ENCODE measurements at regions not wholly inside any gene's neighbourhood (a gene's known extent, or its start where the extent isn't known, plus 50 kb on each side); places are given as distances from the start of the nearest gene placed in this dataset.

DNA sequence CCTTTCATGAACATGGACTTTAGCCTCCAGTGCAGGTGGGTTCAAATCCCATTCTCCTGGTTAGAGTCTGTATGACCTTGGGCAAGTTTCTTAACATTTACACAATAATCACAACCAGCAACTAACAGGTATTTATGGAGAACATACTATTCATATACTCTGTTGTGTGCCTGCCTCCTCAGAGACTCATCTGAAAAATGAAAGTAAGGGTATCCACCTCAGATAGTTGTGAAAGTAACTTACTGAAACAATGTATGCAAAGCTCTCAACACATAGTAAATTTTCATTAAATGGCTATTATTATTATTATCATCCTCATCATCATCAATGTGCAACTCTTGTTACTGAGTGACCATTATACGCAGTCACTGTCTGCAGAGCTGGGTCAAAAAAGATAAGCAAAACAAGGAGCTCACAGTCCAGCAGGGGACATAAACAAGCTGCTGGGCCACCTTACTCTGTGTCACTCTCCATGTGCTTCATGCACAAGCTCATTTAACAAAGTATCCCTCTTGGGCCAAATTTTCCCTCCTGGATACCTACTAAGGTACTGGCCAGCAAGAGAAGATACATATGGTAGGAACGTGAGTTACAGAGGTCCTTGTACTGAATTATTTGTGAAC is 70.9 kb upstream of the FNDC3A start:
- no peak for TF ChIP-seq CTCF (IDR thresholded peaks at IDR 0.05; ENCODE audit: borderline replicate concordance, extremely low read depth, low read length, poor library complexity, severe bottlenecking)
- TF ChIP-seq EZH2 (IDR thresholded peaks at IDR 0.05; ENCODE audit: borderline replicate concordance, low read depth, low read length, severe bottlenecking): no peak
